HepG2 (cell line): ENCODE measurements at regions not wholly inside any gene's neighbourhood (a gene's known extent, or its start where the extent isn't known, plus 50 kb on each side); places are given as distances from the start of the nearest gene placed in this dataset.

ENCODE experiments used
- ATAC-seq: fragments of 200-7000 bp; cut with Tn5 transposase; 3 replicates; pipeline ENCODE4 v1.9.1; 2020; ENCODE audit warnings: mild to moderate bottlenecking, moderate library complexity
- BruUV-seq: library from RNA; stranded (reverse); fragments of 400-500 nt; replicated peaks from 2 replicates; lab custom pipeline; 2021; lab: Mats Ljungman, UMichigan
- CTCF ChIA-PET: fragments of 300-600 bp; formaldehyde crosslinking; extraction: SDS; loops from one replicate; lab custom pipeline; 2021; ENCODE audit warnings: low total read pairs, inconsistent platforms, low intra/inter-chr PET ratio; lab: Yijun Ruan, JAX
- POLR2A ChIA-PET: fragments of 350-600 bp; sonication (Branson Sonifier 250); formaldehyde crosslinking; loops from one replicate; lab custom pipeline; 2020; ENCODE audit warnings: antibody characterized with exemption, inconsistent platforms; lab: Yijun Ruan, JAX
- DNase-seq: peaks from one replicate; pipeline ENCODE4 v3.0.0-alpha.2; 2015; ENCODE audit warnings: low spot score
- FAIRE-seq: peaks from 3 replicates; lab custom pipeline; 2011; peaks lifted over from hg19 to GRCh38; lab: Jason Lieb, UNC
- H2AFZ ChIP-seq: one replicate; pipeline ENCODE4 v1.6.1; 2011; ENCODE audit warnings: low read length, inconsistent platforms
- H3K27ac ChIP-seq: fragments of 300-600 bp; 3 replicates; pipeline ENCODE4 v1.8.0; 2011; ENCODE audit warnings: mixed run types, mild to moderate bottlenecking, mixed read lengths, low read length, inconsistent platforms; ENCODE audit not compliant: insufficient read depth; ENCODE audit errors: extremely low read length
- H3K27me3 ChIP-seq, 2 experiments: fragments of 200-600 bp in 1 of 2; 2 replicates in 1 of 2; 3 replicates in 1 of 2; pipeline versions ENCODE4 v1.6.0 to v1.8.0; 2011; ENCODE audit warnings: low read length in 2 of 2, mild to moderate bottlenecking in 2 of 2, moderate library complexity in 2 of 2, inconsistent platforms in 1 of 2; ENCODE audit not compliant: insufficient read depth in 2 of 2, control insufficient read depth in 1 of 2
- H3K36me3 ChIP-seq, 2 experiments: fragments of 200-600 bp in 1 of 2; replicated peaks in 1 of 2; 2 replicates in 1 of 2; 3 replicates in 1 of 2; pipeline versions ENCODE4 v1.5.1 to v1.8.0; 2011; ENCODE audit warnings: low read length in 2 of 2, inconsistent platforms in 1 of 2; ENCODE audit not compliant: insufficient read depth in 2 of 2, control insufficient read depth in 1 of 2
- H3K4me1 ChIP-seq: 2 replicates; pipeline ENCODE4 v1.5.1; 2012; ENCODE audit warnings: low read length, inconsistent platforms; ENCODE audit not compliant: insufficient read depth
- H3K4me2 ChIP-seq: 2 replicates; pipeline ENCODE4 v1.6.0; 2011; ENCODE audit warnings: low read depth, low read length, inconsistent platforms
- H3K4me3 ChIP-seq, 3 experiments: fragments of 200-600 bp in 1 of 3; sonication (generic), shearing (Covaris generic) in 1 of 3; replicated peaks in 1 of 3; 2 replicates each; pipeline ENCODE4 v1.5.1; 2011 to 2016; ENCODE audit warnings: low read length in 3 of 3, inconsistent platforms in 2 of 3, low read depth in 2 of 3, mild to moderate bottlenecking in 2 of 3, control low read depth in 1 of 3, mixed read lengths in 1 of 3; ENCODE audit not compliant: insufficient read depth in 1 of 3
- H3K79me2 ChIP-seq: one replicate; pipeline ENCODE4 v1.6.1; 2011; ENCODE audit warnings: low read length, inconsistent platforms; ENCODE audit not compliant: insufficient read depth
- H3K9ac ChIP-seq: 2 replicates; pipeline ENCODE4 v1.6.0; 2011; ENCODE audit warnings: mild to moderate bottlenecking, low read depth, low read length, inconsistent platforms; ENCODE audit not compliant: insufficient read depth
- H3K9me3 ChIP-seq: 2 replicates; pipeline ENCODE4 v1.5.1; 2012; ENCODE audit warnings: mild to moderate bottlenecking, low read length
- H4K20me1 ChIP-seq: 2 replicates; pipeline ENCODE4 v1.6.0; 2011; ENCODE audit warnings: inconsistent platforms, mild to moderate bottlenecking, low read length, moderate library complexity; ENCODE audit not compliant: insufficient read depth
- DMAP1 ChIP-seq: IDR thresholded peaks from 2 replicates; pipeline ENCODE4 v1.6.1; 2016
- HDAC2 ChIP-seq: sonication (generic); formaldehyde crosslinking; IDR thresholded peaks from 2 replicates; pipeline ENCODE4 v1.4.0; 2020; ENCODE audit warnings: missing genetic modification reagents
- NR2F2 ChIP-seq: IDR thresholded peaks from 2 replicates; pipeline ENCODE4 v1.6.1; 2012; ENCODE audit warnings: low read depth, inconsistent platforms, borderline replicate concordance
- RFX5 ChIP-seq: IDR thresholded peaks from 2 replicates; pipeline ENCODE4 v1.6.1; 2011; ENCODE audit warnings: low read depth, low read length, improper control_type of control experiment
- ZNF460 ChIP-seq: sonication (generic); formaldehyde crosslinking; IDR thresholded peaks from 2 replicates; pipeline ENCODE4 v1.5.1; 2020; ENCODE audit warnings: missing genetic modification reagents, mild to moderate bottlenecking, borderline replicate concordance
- WGBS: methylation state at CpG from one replicate; pipeline ENCODE4 v1.1.6; 2017; ENCODE audit warnings: low lambda C conversion rate; 5-methylcytosine and 5-hydroxymethylcytosine counted together
- in situ Hi-C: cut with HindIII; loops from 2 replicates; pipeline ENCODE4 v1.10.0; 2017; ENCODE audit warnings: low pct_unique_long_range_greater_than_20kb; ENCODE audit not compliant: extremely low pct_ligation_motif_present
- intact Hi-C: fragments of 100-400 bp; cut with micrococcal nuclease; formaldehyde crosslinking; loops from one replicate; pipeline ENCODE4 v1.10.0; 2022; ENCODE audit not compliant: unreplicated experiment
- TF ChIP-seq, protein P1 (sequence below): sonication (generic); formaldehyde crosslinking; IDR thresholded peaks from 2 replicates; pipeline ENCODE4 v1.4.0; 2020; ENCODE audit warnings: missing genetic modification reagents
- TF ChIP-seq, protein P2 (sequence below), 2 experiments: sonication (generic) in 1 of 2; formaldehyde crosslinking in 1 of 2; IDR thresholded peaks; 2 replicates each; pipeline versions ENCODE4 v1.4.0 to v1.6.1; 2018 to 2020; ENCODE audit warnings: missing genetic modification reagents in 2 of 2, borderline replicate concordance in 1 of 2, low read depth in 1 of 2, mild to moderate bottlenecking in 1 of 2, missing biosample characterization in 1 of 2

DNA sequence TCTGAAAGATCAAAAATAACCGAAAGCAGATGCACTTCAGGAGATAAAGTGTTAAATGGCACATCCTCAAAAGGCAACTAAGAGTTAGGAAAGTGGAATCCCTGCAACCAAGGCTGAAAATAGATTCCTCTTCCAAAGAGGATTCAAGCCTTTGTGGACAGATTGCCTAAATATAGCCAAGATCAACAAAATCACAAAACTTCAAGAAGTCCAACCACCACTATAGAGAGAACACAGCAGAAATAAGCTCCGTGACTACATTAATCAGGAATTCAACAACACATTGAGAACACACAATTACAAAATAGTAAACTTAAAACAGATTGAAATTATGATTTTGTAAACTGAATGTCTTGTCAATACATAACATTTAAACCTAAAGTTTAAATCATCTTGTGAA lies 165.7 kb downstream of the LNPK start:
- WGBS = 30% methylated on average over 2 of the region's 2 CpGs
- Histone ChIP-seq H3K27ac (no peak overlapping the region), H3K4me2 (no peak overlapping the region), H3K4me3 (no peak overlapping the region), H3K36me3 (no peaks in the 10 kb centered on the region), H3K9ac (no peak overlapping the region), H4K20me1 (no peaks in the 10 kb centered on the region), H3K4me1 (no peaks in the 10 kb centered on the region), H3K79me2 (no peaks in the 10 kb centered on the region), H3K27me3 (0 out of 5 replicates have a peak, but pooled peaks cover 0 to 5% of the 10 kb centered on the region in 2 experiments), H2AFZ (no peak overlapping the region), H3K9me3 (peaks cover 5% of the 10 kb centered on the region; the same call in 1 of the 2 replicates)
- DNase-seq (no peak), ATAC-seq (no peak), FAIRE-seq (no peak)
- in situ Hi-C loops = no loop called here
- POLR2A ChIA-PET = no interaction called here
- intact Hi-C loops = no loop called here
- CTCF ChIA-PET = no interaction called here
- no peak for TF ChIP-seq RFX5
- TF ChIP-seq, protein P1, sequence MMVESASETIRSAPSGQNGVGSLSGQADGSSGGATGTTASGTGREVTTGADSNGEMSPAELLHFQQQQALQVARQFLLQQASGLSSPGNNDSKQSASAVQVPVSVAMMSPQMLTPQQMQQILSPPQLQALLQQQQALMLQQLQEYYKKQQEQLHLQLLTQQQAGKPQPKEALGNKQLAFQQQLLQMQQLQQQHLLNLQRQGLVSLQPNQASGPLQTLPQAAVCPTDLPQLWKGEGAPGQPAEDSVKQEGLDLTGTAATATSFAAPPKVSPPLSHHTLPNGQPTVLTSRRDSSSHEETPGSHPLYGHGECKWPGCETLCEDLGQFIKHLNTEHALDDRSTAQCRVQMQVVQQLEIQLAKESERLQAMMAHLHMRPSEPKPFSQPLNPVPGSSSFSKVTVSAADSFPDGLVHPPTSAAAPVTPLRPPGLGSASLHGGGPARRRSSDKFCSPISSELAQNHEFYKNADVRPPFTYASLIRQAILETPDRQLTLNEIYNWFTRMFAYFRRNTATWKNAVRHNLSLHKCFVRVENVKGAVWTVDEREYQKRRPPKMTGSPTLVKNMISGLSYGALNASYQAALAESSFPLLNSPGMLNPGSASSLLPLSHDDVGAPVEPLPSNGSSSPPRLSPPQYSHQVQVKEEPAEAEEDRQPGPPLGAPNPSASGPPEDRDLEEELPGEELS = no peak
- BruUV-seq = no TSS peak

- Histone ChIP-seq H2AFZ (no peak overlapping the region), H3K27me3 (0 out of 5 replicates have a peak, but pooled peaks cover 0 to 5% of the 10 kb centered on the region in 2 experiments), H4K20me1 (no peaks in the 10 kb centered on the region), H3K9ac (no peak overlapping the region), H3K4me3 (no peak overlapping the region), H3K27ac (no peak overlapping the region), H3K4me1 (no peaks in the 10 kb centered on the region), H3K4me2 (no peak overlapping the region), H3K9me3 (no peaks in the 10 kb centered on the region), H3K79me2 (no peaks in the 10 kb centered on the region), H3K36me3 (no peaks in the 10 kb centered on the region)
- TF ChIP-seq, protein P2, sequence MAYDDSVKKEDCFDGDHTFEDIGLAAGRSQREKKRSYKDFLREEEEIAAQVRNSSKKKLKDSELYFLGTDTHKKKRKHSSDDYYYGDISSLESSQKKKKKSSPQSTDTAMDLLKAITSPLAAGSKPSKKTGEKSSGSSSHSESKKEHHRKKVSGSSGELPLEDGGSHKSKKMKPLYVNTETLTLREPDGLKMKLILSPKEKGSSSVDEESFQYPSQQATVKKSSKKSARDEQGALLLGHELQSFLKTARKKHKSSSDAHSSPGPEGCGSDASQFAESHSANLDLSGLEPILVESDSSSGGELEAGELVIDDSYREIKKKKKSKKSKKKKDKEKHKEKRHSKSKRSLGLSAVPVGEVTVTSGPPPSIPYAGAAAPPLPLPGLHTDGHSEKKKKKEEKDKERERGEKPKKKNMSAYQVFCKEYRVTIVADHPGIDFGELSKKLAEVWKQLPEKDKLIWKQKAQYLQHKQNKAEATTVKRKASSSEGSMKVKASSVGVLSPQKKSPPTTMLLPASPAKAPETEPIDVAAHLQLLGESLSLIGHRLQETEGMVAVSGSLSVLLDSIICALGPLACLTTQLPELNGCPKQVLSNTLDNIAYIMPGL (CRISPR knock-in tag; IDR thresholded peaks at IDR 0.05; ENCODE audit: borderline replicate concordance in 1 of 2, low read depth in 1 of 2) = no peak
- TF ChIP-seq NR2F2 = no peak
- TF ChIP-seq ZNF460 (CRISPR knock-in tag) = no peak
- no peak for TF ChIP-seq HDAC2 (CRISPR knock-in tag)
- no peak for TF ChIP-seq DMAP1 (CRISPR knock-in tag)
- no TSS peak for BruUV-seq
- POLR2A ChIA-PET = no interaction called here
- in situ Hi-C loops (no loop called here), intact Hi-C loops (no loop called here)
- DNase-seq (no peak), ATAC-seq (no peak), FAIRE-seq (no peak)
- 35% methylated on average over 5 of the region's 5 CpGs for WGBS
- CTCF ChIA-PET = no interaction called here
Measured at GRCh38 chr2:175834477-175834876, 167.6 kb downstream of the LNPK start.
